Activated CD4-positive, CD25-positive, alpha-beta regulatory T cell treated with anti-CD3 and anti-CD28 coated beads, Interleukin-2, amount 50 U/mL, for 24 hours (primary cell): ENCODE measurements at regions not wholly inside any gene's neighbourhood (a gene's known extent, or its start where the extent isn't known, plus 50 kb on each side); places are given as distances from the start of the nearest gene placed in this dataset.

Source experiments
- ATAC-seq, 2 donors: fragments of 150-1000 bp; cut with Tn5 transposase; one replicate each; pipeline ENCODE4 v1.10.0; 2021; ENCODE audit warnings: mild to moderate bottlenecking in 1 of 2, moderate library complexity in 1 of 2

DNA sequence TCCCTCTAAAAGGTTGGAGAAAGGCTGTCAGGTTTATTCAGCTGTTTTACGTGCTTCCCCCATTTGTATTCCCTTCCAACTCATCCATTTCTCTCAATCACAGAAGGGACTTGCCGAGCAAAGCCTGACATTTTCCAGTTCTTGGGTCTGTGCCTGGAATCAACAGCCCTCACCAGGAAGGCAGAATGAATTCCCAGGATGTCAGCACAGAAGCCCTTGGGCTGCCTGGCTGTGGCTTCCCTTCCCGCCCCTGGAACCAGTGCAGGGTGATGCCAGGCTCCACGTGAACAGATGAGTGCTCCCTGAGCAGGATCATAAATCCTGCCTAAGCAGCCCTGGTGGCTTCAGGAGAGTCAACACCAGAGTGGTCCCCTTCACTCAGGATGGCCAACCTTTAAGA is 86.1 kb upstream of the CD83 start:
- no peak for ATAC-seq

DNA sequence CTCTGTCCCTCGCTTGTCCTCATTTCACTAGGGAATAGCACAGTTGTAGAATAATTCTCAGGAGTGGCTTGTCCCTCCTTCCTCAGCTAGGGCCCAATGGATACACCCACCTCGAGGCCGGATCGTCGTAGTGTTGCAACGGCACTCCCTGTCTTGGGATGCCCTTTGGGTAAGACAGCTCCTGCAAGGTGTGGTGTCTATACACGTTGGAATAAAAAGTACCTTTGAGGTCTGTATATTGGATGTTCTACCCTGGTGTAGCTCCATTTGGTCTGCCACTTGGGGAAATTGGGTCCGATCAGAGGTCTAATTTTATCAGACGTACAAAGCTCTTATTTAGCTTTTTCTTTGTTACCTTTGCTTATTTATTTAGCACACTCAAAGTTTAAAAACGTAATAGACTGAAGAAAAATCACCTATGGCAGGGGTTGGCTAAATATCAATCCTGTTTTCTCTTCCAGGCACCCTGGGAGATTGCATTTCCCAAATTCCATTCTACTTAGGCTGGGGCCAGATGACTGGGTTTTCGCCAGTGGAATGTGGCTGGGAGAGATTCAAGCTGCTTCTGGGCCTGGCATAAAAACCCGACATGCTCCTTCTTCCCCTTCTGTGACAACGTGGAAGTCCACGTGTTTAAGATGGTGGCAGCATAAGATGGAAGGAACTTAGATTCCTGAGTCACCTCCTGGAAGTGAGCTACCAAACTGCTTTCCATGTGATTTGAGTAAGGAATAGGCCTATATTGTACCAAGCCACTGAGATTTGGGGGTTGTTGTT is 82.3 kb upstream of the CD83 start:
- no peak for ATAC-seq

DNA sequence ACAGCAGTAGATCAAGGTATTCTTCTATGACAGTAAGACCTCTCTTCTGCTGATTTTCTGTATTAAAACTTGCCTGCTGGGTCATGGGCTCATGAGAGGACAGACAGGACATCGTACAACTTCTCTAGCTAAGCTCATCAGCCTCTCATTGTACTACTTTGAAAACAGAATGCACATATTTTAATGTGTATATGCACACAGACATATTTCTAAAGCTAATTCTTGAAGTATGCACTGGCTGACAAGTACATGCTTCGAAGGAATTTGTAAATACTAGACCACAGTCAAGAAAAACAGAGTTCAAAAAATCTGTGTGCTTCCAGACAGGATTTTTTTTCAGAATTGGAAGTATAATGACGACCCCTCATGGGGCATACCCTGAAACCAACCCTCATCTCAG is 81.7 kb upstream of the CD83 start:
- ATAC-seq = no peak

DNA sequence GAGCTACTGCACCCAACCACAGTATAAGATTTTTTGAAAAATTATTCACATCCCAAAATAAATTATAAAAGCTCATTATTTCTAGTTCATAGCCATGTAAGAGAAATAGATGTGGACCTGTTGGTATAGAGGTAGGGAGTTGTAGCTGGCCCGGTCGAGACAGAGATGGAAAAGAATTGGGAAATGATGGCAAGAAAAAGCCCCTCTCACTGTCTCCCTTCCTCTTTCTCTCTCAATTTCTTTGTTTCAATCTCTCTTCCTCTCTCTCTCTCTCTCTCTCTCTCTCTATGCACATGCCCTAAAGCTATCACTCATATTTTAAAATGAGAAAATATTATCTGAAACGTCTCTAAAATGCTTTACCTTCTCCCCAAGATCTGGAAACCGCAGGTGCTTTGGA is 80.7 kb upstream of the CD83 start:
- ATAC-seq = no peak

DNA sequence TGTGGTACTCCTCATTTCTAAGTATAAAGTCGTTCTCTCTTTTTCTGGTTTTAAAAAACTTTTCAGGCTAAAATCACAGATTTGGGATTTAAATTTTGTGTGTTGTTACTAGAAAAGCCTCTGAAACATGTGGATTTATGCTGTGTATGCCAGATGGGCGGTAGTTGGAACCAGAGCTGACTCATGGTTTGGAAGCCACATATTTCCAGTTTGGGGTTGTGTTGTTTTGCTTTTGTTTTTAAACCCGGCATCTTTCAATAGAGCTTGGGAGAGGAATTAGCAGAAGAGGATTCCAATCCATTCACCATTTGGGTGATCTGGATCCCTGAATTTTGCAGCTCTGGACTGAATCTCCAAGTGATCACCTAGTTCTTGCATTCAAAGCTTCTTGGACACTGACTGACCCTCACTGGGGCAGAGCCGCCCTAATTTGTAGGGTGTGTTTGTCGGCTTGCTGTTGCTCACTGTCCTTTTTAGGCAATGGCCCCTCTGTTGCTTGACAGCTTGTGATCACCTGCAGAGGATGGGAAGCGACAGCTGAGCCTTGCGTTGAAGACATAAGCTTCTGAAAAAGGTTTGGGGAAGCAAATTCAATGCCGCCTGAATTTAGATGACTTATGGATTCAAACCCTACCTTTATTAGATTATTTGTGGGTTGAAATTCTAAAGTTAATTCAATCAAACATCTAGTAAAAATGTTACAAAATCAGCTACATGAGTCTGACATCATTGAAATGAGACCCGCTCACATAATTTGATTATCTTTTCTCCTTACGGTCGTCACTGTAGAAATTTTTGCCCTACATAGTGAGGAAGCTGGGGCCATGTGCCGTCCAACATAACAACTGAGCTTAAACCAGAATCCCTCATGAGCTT is 79.9 kb upstream of the CD83 start:
- ATAC-seq = no peak

DNA sequence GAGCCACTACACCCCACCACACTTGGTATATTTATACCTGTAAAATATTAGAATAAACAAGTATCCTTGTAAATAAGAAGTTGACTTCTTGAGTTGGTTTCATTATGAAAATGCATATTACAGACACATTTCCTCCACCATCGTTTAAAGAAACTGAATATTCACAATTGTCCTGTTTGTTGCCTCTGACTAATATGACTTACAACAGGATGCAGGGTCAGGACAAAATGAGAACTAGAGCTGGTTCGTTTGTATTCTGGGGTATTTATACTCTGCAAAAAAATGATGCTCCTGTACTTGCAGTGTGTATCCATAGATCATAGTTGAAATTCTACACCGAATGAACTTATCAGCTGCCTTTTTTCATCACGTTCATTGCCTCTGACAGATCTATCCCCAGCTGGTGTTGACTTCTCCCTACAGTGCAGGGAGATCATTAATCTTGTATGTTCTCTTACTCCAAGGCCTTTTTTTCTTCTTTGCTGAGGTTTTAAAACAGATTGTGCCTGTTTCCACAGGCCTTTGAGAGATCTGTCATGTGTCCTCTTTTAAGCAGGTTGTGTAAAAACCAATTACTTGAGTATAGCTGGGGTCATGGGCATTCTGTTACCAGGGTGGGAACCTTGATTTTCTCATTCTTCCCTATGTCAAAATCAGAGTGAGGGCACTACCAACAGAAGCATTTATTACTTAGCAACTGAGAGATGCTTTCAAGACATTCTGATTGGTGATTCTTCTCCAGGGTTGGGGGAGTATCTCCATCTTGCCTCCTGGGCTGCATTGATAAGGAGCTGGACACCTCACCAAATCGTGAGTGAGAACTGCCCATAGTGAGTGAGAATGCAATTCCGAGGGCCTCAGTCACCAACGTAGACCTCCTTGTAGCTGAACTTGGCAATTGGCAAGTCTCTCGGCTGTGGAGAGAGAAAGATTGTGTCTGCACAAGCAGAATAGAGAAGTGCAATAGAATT is 78.8 kb upstream of the CD83 start:
- ATAC-seq = no peak

DNA sequence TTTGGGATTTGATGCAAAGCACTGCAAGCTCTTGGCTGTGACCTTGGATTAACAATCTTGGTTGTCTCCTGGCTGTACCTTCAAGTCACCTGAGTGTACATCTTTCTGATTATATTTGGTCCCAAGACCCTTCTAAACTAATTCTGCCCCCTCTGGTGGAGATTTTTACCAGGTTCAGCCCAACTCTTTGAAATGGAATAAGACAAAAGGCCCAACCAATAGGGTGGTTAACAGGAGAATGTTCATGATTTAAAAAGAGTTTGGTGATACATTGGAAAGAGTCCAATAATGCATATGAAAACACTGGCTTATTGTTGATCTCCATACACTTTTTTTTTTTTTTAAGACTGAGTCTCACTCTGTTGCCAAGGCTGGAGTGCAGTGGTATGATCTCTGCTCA is 77.5 kb upstream of the CD83 start:
- ATAC-seq = no peak

DNA sequence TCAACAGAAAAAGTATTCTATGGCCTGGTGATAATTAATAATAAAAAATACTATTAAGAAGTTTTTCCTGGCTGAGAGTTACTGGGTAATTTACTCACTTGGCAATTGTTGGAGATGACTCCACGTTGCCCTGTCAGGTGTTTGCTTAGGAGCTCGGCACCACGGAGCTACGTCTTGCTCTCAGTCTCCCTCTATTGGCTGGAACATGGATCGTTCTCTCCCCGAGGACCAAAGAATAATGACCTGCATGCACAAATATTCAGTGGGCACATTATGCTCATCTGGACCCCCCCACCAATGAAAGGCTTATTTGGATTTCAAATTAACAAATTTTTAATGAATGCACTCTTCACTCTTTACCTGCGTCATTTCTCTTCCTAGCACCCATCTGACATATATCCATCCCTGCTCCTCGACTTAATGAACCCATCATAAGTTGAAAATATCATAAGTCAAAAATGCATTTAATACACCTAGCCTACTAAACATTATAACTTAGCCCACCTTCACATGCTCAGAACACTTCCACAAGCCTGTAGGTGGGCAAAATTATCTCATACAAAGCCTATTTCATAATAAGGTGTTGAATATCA is 71.0 kb upstream of the CD83 start:
- peak; percentile 66 to 69 for ATAC-seq

DNA sequence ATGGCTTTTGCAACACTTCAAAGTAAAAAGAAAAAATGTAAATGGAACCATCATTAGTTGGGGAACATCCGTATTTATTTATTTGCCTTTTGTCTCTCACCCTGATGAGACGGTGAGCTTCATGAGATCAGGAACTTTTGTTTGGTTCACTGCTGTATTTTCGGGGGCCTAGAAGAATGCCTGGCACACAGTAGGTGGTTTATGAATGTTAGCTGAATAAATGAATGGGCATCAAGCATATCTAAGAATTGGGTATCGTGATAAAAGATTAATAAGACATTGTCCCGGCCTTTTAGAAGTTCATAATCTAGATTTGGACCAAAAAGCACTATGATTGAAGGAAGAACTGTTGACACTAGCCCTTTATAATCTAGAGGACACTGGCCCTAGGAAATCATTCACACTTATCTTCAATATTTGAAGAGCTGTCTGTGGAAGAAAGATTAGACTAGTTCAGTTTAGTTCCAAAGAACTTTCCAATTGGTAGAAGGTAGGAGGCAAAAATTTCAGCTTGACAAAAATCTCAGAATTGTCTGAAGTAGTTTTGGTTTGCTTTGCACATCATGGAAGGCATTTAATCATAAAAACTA is 70.3 kb upstream of the CD83 start:
- ATAC-seq = no peak

DNA sequence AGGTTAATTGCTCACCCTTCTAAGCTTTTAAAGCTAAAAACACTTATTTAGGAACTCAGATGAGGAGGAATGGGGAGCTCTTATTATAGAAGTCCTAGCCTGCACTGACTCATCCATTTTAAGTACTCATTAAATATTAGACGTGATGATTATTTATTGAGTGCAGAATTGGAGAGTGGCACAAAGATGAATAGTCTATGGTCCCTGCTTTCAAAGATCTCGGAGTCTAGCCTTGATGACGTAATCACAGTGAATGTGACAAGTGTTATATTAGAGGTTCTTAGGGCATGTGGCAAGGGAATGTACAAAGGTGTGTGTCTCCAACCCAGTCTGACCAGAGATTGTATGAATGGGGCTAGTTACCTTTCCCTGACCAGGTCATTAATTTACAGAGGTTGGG is 68.7 kb upstream of the CD83 start:
- ATAC-seq = no peak

DNA sequence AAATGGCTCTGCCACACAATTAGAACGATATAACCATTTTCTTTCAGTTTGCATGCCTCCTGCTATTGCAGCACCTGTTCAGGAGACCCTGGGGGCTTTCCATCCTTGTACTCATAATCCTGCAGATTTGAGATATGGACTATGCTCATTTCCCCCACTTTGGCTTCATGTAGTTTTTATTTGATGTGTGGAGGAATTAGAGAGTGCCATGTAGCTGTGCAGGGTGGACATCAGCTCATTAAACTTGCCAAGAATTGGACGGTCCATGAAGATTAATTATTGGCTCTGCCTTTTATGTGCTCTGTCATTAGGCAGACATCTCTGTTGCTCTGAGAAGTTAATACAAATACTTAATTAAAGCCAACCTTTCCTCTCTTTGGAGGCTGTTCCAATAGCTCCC is 66.2 kb upstream of the CD83 start:
- no peak for ATAC-seq

DNA sequence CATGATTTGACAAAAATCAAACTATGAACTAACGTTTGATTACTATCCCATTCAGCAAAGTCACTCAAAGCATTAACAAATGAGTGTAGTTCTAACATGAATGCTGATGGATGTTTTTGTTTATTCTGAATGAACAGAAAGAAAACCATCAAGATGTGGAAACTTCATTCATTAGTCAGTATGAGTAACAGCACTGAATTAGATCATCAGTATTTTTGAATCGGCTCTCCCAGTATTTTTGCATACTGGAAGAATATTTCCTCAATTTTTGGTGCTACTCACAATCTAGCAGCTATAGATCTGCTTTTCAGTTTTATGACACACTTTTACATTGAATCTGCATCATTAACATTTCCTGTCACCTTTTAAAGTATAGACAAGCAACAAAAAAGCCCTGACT is 63.8 kb upstream of the CD83 start:
- peak; percentile 13 to 38 for ATAC-seq

DNA sequence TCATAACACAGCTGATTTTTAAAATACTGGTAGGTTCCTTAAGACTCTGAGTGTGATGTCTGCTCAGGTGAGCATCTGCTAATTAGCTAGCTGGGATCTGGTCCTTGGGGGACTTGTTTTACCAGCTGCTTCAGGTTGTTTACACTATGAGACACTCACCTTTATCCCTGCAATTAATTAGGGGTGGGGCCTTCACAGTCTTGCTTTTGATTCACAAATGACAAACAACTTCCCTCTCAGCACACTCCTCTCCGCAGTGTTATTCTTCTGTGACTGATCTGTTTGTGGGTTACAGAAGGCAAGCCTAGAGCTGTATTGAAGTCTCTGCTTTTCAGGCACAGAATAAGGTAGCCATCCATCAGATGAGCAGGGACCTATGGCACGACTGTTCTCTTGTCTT is 62.0 kb upstream of the CD83 start:
- no peak for ATAC-seq

DNA sequence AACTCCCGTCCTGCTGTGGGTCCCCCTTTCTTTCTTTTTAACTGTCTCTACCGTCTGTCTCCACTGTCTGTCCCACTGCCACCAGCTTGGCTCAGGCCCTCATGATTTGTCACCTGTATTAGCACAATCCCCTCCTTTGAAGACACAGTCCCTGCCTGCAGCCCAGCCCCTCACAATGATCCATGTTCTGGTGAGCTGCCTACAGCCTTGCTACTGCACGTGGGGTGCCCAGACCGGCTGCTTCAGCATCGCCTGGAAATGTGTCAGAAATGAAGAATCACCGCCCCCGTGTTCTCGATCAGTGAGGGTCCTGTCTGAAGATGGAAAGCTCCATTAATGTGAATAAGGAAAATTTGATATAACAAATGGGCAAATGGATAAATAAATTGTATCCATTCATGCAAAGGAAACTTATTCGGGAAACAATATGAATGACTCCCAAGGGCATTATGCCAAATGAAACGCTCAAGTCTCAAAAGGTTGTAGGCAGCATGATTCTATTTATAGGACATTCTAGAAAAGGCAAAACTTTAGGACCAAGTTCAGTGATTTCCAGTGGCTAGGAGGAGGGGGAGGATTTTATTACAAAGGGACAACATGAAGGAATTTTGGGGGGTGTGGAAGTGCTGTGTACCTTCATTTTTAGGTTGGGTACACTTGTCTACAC is 59.4 kb upstream of the CD83 start:
- ATAC-seq = no peak

DNA sequence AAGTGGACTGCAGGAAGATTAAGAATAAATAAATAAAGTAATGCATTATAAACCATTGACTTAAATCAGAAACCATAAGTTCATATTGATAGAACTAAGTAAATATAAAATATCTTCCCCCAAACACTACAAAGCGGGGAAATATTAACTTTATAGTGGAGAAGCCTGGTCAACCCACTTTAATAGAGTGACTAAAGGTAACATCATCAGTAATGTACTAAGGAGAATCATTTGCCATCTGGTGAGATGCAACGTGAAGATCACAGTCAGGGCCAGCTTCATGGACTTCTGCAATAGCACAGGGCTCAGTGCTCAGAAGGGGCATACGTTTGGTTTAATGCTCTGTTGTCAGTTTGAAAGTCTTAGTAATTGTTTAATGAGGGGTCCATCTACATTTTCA is 58.8 kb upstream of the CD83 start:
- no peak for ATAC-seq

DNA sequence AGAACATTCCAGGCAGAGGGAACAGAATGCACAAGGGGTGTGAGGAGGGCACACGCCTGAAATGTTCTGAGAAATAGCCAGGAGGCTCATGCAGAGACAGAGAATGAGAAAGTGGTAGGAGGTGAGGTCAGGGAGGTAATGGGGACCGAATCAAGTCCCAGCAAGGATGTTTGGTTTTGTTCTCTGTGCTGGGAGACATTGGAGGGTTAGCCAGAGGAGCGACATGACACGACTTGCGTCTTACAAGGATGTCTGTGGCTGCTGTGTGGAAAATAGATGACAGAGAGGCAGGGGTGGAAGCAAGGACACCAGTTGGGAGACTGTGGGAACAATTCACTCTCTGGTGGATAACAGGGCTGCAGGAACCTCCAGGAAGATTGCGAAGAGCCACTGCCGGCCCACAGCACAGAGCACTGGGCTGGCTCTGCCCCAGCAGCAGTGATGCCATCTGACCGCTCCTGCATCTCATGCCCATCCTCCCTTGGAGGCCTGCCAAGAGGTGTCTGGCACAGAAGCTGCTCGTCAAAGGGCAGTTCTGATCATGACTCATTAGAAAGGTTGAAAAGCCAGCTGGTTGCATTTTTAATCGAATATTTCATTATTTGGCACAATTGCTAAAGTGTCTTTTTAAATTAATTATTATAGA is 57.7 kb upstream of the CD83 start:
- ATAC-seq = peak in 1 of 2 donors; percentile 13

DNA sequence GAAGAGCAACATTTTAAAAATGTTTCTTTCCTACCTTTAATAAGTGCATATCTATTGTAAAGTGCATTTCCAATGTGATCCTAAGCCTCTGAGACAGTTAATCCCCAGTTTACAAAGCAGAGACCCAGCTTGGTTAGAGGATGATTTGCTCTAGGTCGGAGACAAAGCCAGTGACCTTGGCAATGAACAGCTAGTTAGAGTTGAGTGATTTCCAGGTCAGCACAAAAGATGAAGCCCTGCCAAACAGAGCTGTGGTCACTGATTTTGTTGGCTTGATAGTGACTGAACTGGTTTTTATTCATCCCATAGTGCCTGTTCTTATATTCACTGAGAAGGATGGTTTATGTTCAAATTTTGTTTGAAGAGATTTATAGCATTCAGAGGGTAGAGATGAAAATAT is 56.6 kb upstream of the CD83 start:
- no peak for ATAC-seq

DNA sequence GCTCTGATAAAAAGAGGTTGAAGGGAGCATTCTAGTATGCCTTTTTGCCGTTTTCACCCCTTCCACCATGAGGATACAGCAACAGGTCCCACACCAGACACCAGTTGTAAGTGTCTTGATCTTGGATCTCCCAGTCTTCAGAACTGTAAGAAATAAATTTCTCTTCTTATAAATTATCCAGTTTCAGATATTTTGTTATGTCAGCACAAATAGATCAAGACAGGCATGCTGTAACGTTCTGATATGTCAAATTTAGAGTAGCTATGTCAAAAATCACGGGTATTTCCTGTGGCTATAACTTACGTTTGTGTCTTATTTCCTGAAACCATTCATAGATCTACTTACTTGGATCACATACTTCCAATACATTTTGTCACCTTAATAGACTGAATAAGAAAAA is 55.9 kb upstream of the CD83 start:
- ATAC-seq = no peak

DNA sequence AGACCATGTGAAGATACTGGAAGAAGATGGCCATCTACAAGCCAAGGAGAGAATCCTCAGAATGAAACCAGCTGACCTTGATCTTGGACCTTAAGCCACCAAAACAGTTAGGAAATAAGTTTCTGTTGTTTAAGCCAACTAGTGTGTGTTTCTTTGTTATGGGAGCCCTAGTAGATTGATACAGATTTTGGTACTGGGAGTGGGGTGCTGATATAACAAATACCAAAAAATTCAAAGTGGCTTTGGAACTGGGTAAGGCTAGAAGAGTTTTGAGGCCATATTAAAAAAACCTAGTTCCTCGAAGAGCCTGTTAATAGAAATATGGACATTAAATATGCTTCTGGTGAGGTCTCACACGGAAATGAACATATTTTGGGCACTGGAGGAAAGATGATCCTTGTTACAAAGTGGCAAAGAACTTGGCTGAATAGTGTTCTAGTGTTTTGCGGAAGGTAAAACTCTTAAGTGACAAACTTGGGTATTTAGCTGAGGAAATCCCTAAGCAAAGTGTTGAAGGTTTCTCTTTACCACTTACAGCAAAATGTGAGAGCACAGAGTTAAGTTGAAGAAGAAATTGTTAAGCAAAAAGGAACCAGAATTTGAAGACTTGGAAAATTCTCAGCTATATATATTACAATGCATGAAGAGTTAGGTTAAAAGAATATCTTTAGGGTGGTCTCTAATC is 55.1 kb upstream of the CD83 start:
- ATAC-seq = no peak

DNA sequence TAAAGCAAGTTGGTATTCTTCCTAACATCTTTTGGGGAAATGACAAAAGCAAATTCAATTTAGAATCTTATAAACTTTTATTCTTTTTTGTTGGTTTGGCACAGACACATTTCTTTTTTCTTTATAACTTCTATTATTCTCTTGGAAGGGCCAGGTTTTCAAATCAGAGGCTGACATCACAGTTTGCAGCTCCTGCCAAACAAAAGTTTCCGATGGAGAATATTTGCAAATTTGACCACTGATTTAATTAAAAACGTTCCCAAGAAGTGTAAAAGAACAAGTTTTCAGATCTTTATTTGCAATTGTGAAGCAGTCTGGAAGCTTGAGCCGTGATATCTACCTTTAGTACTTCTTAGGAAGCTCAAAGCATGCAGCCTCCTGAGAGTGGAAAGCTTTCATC is 53.8 kb upstream of the CD83 start:
- no peak for ATAC-seq

DNA sequence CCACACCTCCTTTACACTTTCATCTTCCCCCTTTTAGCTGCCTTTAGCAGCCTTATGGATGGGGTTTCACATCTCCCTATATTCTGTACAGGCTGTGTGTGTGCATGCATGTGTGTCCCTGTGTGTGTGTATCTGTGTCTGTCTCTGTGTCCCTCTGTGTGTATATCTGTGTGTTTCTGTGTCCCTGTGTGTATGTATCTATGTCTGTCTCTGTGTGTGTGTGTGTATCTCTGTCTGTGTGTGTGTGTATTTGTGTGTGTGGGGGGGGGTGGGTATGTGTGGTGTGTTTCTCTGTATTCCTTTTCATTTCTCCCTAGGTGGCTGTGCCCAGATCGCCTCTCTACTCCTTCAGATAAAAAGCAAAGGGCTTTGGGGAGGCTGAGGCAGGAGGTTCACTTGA is 52.2 kb upstream of the CD83 start:
- ATAC-seq = no peak
